Left ventricle myocardium inferior (tissue), 1 donor: ENCODE measurements at regions not wholly inside any gene's neighbourhood (a gene's known extent, or its start where the extent isn't known, plus 50 kb on each side); places are given as distances from the start of the nearest gene placed in this dataset.
"Not testable (repeated sequence)": the region's sequence is repeated elsewhere in the genome, so short reads cannot be mapped to it uniquely, and the experiment has no call there.

Source experiments
- DNase-seq: peaks from one replicate; pipeline ENCODE4 v3.0.0-alpha.2; 2020
- H3K27ac ChIP-seq: fragments of 200-600 bp; replicated peaks from 2 replicates; pipeline ENCODE4 v1.8.0; 2021
- H3K27me3 ChIP-seq: fragments of 200-600 bp; 2 replicates; pipeline ENCODE4 v1.8.0; 2021; ENCODE audit warnings: low read depth
- H3K36me3 ChIP-seq: fragments of 200-600 bp; 2 replicates; pipeline ENCODE4 v1.8.0; 2021
- H3K4me1 ChIP-seq: fragments of 200-600 bp; 2 replicates; pipeline ENCODE4 v1.8.0; 2021
- H3K4me3 ChIP-seq: fragments of 200-600 bp; 2 replicates; pipeline ENCODE4 v1.8.0; 2021; ENCODE audit warnings: mild to moderate bottlenecking, moderate library complexity
- H3K9me3 ChIP-seq: fragments of 200-600 bp; replicated peaks from 2 replicates; pipeline ENCODE4 v1.8.0; 2021
- intact Hi-C: fragments of 100-400 bp; cut with micrococcal nuclease; formaldehyde crosslinking; loops from one replicate; pipeline ENCODE4 v1.11.0; 2022
- TF ChIP-seq, protein P1 (sequence below): fragments of 200-600 bp; IDR thresholded peaks from 2 replicates; pipeline ENCODE4 v1.8.0; 2021; ENCODE audit warnings: antibody characterized with exemption, mild to moderate bottlenecking, borderline replicate concordance
- donor health status: DM: no; HTN: yes; CAD: no; lungs with severe emphysema.

DNA sequence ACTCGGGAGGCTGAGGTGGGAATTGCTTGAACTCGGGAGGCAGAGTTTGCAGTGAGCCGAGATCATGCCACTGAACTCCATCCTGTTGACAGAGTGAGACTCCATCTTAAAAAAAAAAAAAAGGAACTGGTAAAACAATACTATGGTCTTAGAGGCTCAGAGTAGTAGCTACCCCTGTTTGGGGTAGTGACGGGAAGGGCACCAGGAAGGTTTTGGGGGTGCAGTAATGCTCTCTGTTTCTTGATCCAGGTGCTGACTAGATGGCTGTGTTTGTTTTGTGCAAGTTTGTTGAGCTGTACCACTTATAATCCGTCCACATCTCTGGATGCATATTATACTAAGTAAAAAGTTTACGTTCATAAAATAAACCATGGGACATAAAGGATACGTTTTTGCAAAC, 765.8 kb upstream of the TPTE start:
- Histone ChIP-seq H3K4me1 (no peaks in the 10 kb centered on the region), H3K27me3 (peaks cover 25% of the 10 kb centered on the region), H3K27ac (no peak overlapping the region), H3K9me3 (peaks cover 5% of the 10 kb centered on the region), H3K4me3 (no peak overlapping the region), H3K36me3 (no peaks in the 10 kb centered on the region)
- TF ChIP-seq, protein P1, sequence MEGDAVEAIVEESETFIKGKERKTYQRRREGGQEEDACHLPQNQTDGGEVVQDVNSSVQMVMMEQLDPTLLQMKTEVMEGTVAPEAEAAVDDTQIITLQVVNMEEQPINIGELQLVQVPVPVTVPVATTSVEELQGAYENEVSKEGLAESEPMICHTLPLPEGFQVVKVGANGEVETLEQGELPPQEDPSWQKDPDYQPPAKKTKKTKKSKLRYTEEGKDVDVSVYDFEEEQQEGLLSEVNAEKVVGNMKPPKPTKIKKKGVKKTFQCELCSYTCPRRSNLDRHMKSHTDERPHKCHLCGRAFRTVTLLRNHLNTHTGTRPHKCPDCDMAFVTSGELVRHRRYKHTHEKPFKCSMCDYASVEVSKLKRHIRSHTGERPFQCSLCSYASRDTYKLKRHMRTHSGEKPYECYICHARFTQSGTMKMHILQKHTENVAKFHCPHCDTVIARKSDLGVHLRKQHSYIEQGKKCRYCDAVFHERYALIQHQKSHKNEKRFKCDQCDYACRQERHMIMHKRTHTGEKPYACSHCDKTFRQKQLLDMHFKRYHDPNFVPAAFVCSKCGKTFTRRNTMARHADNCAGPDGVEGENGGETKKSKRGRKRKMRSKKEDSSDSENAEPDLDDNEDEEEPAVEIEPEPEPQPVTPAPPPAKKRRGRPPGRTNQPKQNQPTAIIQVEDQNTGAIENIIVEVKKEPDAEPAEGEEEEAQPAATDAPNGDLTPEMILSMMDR, result no peak
- intact Hi-C loops, result no loop called here
- no peak for DNase-seq

DNA sequence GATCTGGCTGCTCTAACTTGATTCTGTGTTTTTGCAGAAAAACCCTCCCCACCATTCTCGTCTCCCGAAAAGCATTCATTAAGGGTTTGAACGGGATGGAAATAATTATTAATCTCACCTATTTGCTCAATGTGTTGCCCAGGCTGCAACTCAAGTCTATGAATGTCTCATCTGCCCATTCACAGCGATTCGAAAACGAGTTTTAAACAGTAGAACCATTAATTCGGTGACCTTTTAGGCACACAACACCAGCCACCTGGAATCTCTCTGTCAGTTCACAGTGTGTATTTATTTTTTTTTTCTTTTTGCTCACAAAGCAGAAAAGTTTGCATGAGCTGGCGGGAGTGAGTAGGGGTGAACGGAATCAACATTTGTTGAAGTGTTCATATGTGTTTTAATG, 764.7 kb upstream of the TPTE start:
- Histone ChIP-seq H3K27ac (no peak overlapping the region), H3K4me3 (no peak overlapping the region), H3K9me3 (peaks cover 5% of the 10 kb centered on the region), H3K27me3 (peaks cover 25% of the 10 kb centered on the region), H3K4me1 (no peaks in the 10 kb centered on the region), H3K36me3 (no peaks in the 10 kb centered on the region)
- TF ChIP-seq, protein P1, result no peak
- intact Hi-C loops, result no loop called here
- no peak for DNase-seq

DNA sequence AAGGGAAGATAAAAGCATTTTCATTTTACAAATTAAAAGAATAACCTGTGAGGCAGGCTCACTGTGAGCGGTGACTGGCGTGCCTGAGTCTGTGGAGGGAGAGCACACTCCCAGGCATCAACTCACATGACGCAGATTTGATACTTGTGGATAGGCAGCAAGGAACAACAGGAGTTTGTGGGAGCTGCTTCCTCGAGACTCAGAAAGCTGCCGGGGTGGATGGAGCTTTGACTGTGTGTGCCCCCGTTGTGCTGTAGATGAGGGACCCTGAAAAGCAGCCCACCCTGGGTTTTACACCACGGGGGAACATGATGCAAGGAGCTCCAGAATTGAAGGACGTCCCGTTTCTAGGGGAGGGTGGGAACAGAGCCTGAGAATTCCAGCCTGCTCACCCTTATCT, 764.3 kb upstream of the TPTE start:
- DNase-seq, H3K4me1 ChIP-seq, H3K4me3 ChIP-seq, H3K36me3 ChIP-seq, intact Hi-C loops, H3K27ac ChIP-seq, H3K9me3 ChIP-seq: not testable (repeated sequence)
- H3K27me3 ChIP-seq, result peaks cover 25% of the 10 kb centered on the region

DNA sequence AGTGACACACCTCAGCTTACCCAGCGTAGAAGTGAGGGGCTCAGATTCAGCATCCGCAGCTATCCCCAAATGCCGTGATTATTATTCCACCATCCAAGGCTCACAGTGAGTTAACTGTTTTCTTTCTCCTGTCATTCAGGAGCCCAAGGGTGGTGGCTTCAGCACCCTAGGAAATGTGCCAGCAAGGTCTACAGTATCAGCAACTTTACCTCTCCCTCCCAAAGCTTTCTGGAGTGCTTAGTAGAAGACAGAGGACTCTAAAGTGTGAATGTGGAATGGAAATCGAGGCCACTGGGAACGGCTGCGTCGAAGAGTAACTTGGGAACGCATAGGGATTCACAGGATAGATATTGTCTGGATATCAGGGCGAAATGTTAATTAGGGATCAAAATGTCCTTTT, 763.8 kb upstream of the TPTE start:
- H3K4me3 ChIP-seq, H3K4me1 ChIP-seq, H3K9me3 ChIP-seq, H3K27ac ChIP-seq, intact Hi-C loops, H3K36me3 ChIP-seq, DNase-seq: not testable (repeated sequence)
- peaks cover 22% of the 10 kb centered on the region for H3K27me3 ChIP-seq

DNA sequence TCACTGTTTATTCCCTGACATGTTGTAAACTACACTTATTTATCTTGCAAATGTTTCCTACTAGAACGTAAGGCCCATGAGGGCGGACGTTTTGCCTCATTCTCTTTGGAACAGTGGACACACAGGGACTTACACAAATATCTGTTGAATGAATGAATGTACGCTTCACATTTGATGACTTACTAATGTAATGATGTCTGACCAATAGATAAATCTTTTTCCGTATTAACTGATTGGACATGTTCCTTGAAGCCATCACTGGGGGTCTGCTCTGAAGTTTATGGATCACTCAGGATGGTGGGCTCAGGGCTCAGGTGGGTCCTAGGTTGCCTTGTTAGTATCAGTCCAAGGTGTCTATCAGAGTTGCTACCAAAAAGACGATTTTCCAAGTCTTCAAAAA, 763.2 kb upstream of the TPTE start:
- Histone ChIP-seq H3K36me3 (no peaks in the 10 kb centered on the region), H3K27me3 (peaks cover 19% of the 10 kb centered on the region), H3K4me1 (no peaks in the 10 kb centered on the region), H3K4me3 (no peak overlapping the region), H3K27ac (no peak overlapping the region), H3K9me3 (peaks cover 5% of the 10 kb centered on the region)
- intact Hi-C loops, result no loop called here
- DNase-seq, result no peak
- TF ChIP-seq, protein P1, result no peak

DNA sequence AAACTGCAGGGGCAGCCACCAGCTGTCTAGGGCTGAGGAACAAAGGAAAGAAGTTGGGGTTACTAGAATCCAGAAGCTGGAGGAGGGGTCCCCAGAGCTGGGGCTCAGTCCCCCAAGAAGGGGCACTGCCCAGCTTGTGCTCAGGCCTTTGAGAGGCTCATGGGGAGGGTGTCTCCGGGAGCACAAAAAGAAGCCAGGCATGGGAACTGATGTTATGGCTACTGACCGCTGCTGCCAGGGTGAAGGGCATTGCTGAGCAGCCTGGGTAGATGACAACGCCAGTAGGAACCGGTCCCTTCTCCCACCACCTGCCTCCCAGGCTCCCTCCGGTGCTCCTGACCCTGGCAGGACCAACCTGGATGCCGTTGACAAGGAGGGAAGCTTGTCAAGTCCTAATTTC, 762.5 kb upstream of the TPTE start:
- H3K27ac ChIP-seq, result no peak overlapping the region
- H3K36me3 ChIP-seq, result no peaks in the 10 kb centered on the region
- H3K27me3 ChIP-seq, result peaks cover 18% of the 10 kb centered on the region
- no peak for DNase-seq
- peaks cover 11% of the 10 kb centered on the region for H3K9me3 ChIP-seq
- H3K4me3 ChIP-seq, result no peak overlapping the region
- TF ChIP-seq, protein P1, result no peak
- intact Hi-C loops, result no loop called here
- H3K4me1 ChIP-seq, result no peaks in the 10 kb centered on the region

DNA sequence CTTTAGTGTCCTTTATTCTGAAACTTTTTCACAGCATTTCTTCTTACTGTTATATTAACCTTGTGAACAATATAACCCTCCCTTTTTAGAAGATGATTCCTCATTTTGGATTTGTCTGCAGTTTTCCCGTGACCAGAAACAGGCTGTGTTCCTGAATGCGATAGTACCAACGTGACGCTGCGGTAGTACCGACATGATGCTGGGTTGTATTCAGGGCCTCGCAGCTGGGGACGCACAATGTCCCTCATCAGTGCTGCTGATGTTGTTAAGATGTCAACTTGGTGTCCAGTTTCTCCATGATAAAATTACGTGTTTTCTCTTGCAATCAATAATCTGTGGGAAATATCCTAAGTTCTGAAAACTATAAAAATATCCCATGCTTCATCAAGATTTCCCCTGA, 761.4 kb upstream of the TPTE start:
- Histone ChIP-seq H3K4me1 (no peaks in the 10 kb centered on the region), H3K36me3 (no peaks in the 10 kb centered on the region), H3K4me3 (no peak overlapping the region), H3K27ac (no peak overlapping the region), H3K27me3 (peaks cover 15% of the 10 kb centered on the region), H3K9me3 (peaks cover 12% of the 10 kb centered on the region)
- intact Hi-C loops, result no loop called here
- no peak for DNase-seq
- TF ChIP-seq, protein P1, result no peak
